ENCODE measurements at regions not wholly inside any gene's neighbourhood (a gene's known extent, or its start where the extent isn't known, plus 50 kb on each side); places are given as distances from the start of the nearest gene placed in this dataset.

- no TSS peak for BruUV-seq (replicated peaks)
- Histone ChIP-seq H3K4me1 (ENCODE audit: insufficient read depth, low read length) (peaks cover 38% of the 10 kb centered on the region), H3K79me2 (ENCODE audit: low read length) (no peaks in the 10 kb centered on the region), H3K9me3 (ENCODE audit: low read length) (no peaks in the 10 kb centered on the region), H3K27ac (ENCODE audit: low read length) (no peak overlapping the region), H3F3A (ENCODE audit: low read length, unreplicated experiment) (no peaks in the 10 kb centered on the region), H3K9ac (ENCODE audit: low read length) (no peak overlapping the region), H3K27me3 (ENCODE audit: low read length) (no peaks in the 10 kb centered on the region), H2AFZ (ENCODE audit: low read length) (no peak overlapping the region), H3K36me3 (ENCODE audit: low read depth, low read length) (no peaks in the 10 kb centered on the region), H3K9me2 (replicated peaks; ENCODE audit: low read length) (no peaks in the 10 kb centered on the region), H3K4me2 (ENCODE audit: low read length) (no peak overlapping the region), H3K4me3 (ENCODE audit: low read length) (no peak overlapping the region), H4K20me1 (ENCODE audit: low read length) (no peaks in the 10 kb centered on the region)
- ChIA-PET CTCF (no interaction called here), POLR2A (ENCODE audit: unreplicated experiment) (no interaction called here)
- ATAC-seq: no peak
- TF ChIP-seq CTCF (conservative IDR thresholded peaks at IDR 0.05; ENCODE audit: low read depth, low read length): no peak
- DNase-seq: no peak
- intact Hi-C loops (cut with micrococcal nuclease): no loop called here
Observed at GRCh38 chr3:150145659-150146058, 175.0 kb upstream of the PFN2 start.

GRCh38 chr3:150144191-150144708 is 173.6 kb upstream of the PFN2 start:
- H3K27ac ChIP-seq (ENCODE audit: low read length): no peak overlapping the region
- CTCF ChIA-PET: no interaction called here
- H3K9me3 ChIP-seq (ENCODE audit: low read length): no peaks in the 10 kb centered on the region
- DNase-seq: no peak
- ATAC-seq: no peak
- POLR2A ChIA-PET (ENCODE audit: unreplicated experiment): no interaction called here
- intact Hi-C loops (cut with micrococcal nuclease): no loop called here
- H4K20me1 ChIP-seq (ENCODE audit: low read length): no peaks in the 10 kb centered on the region
- H3K4me2 ChIP-seq (ENCODE audit: low read length): no peak overlapping the region
- H2AFZ ChIP-seq (ENCODE audit: low read length): no peak overlapping the region
- no peak overlapping the region for H3K4me3 ChIP-seq (ENCODE audit: low read length)
- no peaks in the 10 kb centered on the region for H3K79me2 ChIP-seq (ENCODE audit: low read length)
- H3K36me3 ChIP-seq (ENCODE audit: low read depth, low read length): no peaks in the 10 kb centered on the region
- H3K9ac ChIP-seq (ENCODE audit: low read length): no peak overlapping the region
- no peaks in the 10 kb centered on the region for H3K9me2 ChIP-seq (replicated peaks; ENCODE audit: low read length)
- TF ChIP-seq CTCF (conservative IDR thresholded peaks at IDR 0.05; ENCODE audit: low read depth, low read length) (no peak), EZH2phosphoT487 (IDR thresholded peaks at IDR 0.05; ENCODE audit: borderline replicate concordance, low read length) (no peak), EZH2 (IDR thresholded peaks at IDR 0.05; ENCODE audit: low read length, unreplicated experiment) (no peak)
- H3K27me3 ChIP-seq (ENCODE audit: low read length): no peaks in the 10 kb centered on the region
- H3K4me1 ChIP-seq (ENCODE audit: insufficient read depth, low read length): peaks cover 26% of the 10 kb centered on the region
- BruUV-seq (replicated peaks): no TSS peak
- H3F3A ChIP-seq (ENCODE audit: low read length, unreplicated experiment): no peaks in the 10 kb centered on the region

GRCh38 chr3:150142936-150143335 is 172.2 kb upstream of the PFN2 start:
- POLR2A ChIA-PET (ENCODE audit: unreplicated experiment): no interaction called here

More at GRCh38 chr3:150142936-150143335, 172.2 kb upstream of the PFN2 start:
- Histone ChIP-seq H3K4me2 (ENCODE audit: low read length) (no peak overlapping the region), H4K20me1 (ENCODE audit: low read length) (no peaks in the 10 kb centered on the region), H3K27me3 (ENCODE audit: low read length) (no peaks in the 10 kb centered on the region), H3K9me2 (replicated peaks; ENCODE audit: low read length) (no peaks in the 10 kb centered on the region), H2AFZ (ENCODE audit: low read length) (no peak overlapping the region), H3K4me1 (ENCODE audit: insufficient read depth, low read length) (peaks cover 18% of the 10 kb centered on the region), H3K36me3 (ENCODE audit: low read depth, low read length) (no peaks in the 10 kb centered on the region), H3K9ac (ENCODE audit: low read length) (no peak overlapping the region), H3K79me2 (ENCODE audit: low read length) (no peaks in the 10 kb centered on the region), H3K4me3 (ENCODE audit: low read length) (no peak overlapping the region), H3F3A (ENCODE audit: low read length, unreplicated experiment) (no peaks in the 10 kb centered on the region), H3K27ac (ENCODE audit: low read length) (no peak overlapping the region), H3K9me3 (ENCODE audit: low read length) (no peaks in the 10 kb centered on the region)
- intact Hi-C loops (cut with micrococcal nuclease): no loop called here
- no peak for DNase-seq
- BruUV-seq (replicated peaks): no TSS peak
- ATAC-seq: no peak
- TF ChIP-seq CTCF (conservative IDR thresholded peaks at IDR 0.05; ENCODE audit: low read depth, low read length) (no peak), EZH2phosphoT487 (IDR thresholded peaks at IDR 0.05; ENCODE audit: borderline replicate concordance, low read length) (no peak), EZH2 (IDR thresholded peaks at IDR 0.05; ENCODE audit: low read length, unreplicated experiment) (no peak)
- CTCF ChIA-PET: no interaction called here
